ENCODE measurements at regions not wholly inside any gene's neighbourhood (a gene's known extent, or its start where the extent isn't known, plus 50 kb on each side); places are given as distances from the start of the nearest gene placed in this dataset.

- no peak overlapping the region for H3K27ac ChIP-seq (ENCODE audit: low read length)
- no peak overlapping the region for H2AFZ ChIP-seq (ENCODE audit: low read depth, low read length)
- H3K9me3 ChIP-seq (ENCODE audit: low read length), result no peaks in the 10 kb centered on the region
- no peak overlapping the region for H3K4me2 ChIP-seq (ENCODE audit: low read length)
- no peaks in the 10 kb centered on the region for H3K36me3 ChIP-seq (ENCODE audit: insufficient read depth, low read length)
- no peaks in the 10 kb centered on the region for H3F3A ChIP-seq (ENCODE audit: insufficient read depth, low read length, poor library complexity, severe bottlenecking)
- no peaks in the 10 kb centered on the region for H3K9me2 ChIP-seq (ENCODE audit: insufficient read depth, low read length)
- no peaks in the 10 kb centered on the region for H3K79me2 ChIP-seq (replicated peaks; ENCODE audit: insufficient read depth, low read length)
- H3K27me3 ChIP-seq (ENCODE audit: insufficient read depth, low read depth, low read length), result no peaks in the 10 kb centered on the region
- no peak overlapping the region for H3K4me3 ChIP-seq (ENCODE audit: low read length)
- H4K20me1 ChIP-seq (ENCODE audit: insufficient read depth), result no peaks in the 10 kb centered on the region
- TF ChIP-seq EP300 (conservative IDR thresholded peaks at IDR 0.05; ENCODE audit: poor library complexity, severe bottlenecking), result no peak
- TF ChIP-seq POLR2AphosphoS5 (IDR thresholded peaks at IDR 0.05), result no peak
- no peak for TF ChIP-seq MXI1 (conservative IDR thresholded peaks at IDR 0.05; ENCODE audit: poor library complexity, severe bottlenecking)
- TF ChIP-seq RAD21 (conservative IDR thresholded peaks at IDR 0.05), result no peak
- TF ChIP-seq REST (IDR thresholded peaks at IDR 0.05; ENCODE audit: borderline replicate concordance), result no peak
- TF ChIP-seq SMC3 (conservative IDR thresholded peaks at IDR 0.05; ENCODE audit: poor library complexity), result no peak
- no peak for TF ChIP-seq TAF1 (IDR thresholded peaks at IDR 0.05; ENCODE audit: low read depth)
- no peak for TF ChIP-seq EZH2 (IDR thresholded peaks at IDR 0.05; ENCODE audit: borderline replicate concordance, insufficient read depth, low read length, poor library complexity, severe bottlenecking)
- TF ChIP-seq CTCF (IDR thresholded peaks at IDR 0.05; ENCODE audit: poor library complexity, severe bottlenecking), result no peak
- H3K9ac ChIP-seq (ENCODE audit: low read length), result no peak overlapping the region
Observed at GRCh38 chr1:98410082-98410481, 251.4 kb upstream of the SNX7 start.

GRCh38 chr1:98406352-98407088 lies 255.0 kb upstream of the SNX7 start:
- no peaks in the 10 kb centered on the region for H4K20me1 ChIP-seq (ENCODE audit: insufficient read depth)
- H2AFZ ChIP-seq (ENCODE audit: low read depth, low read length), result no peak overlapping the region
- H3K36me3 ChIP-seq (ENCODE audit: insufficient read depth, low read length), result no peaks in the 10 kb centered on the region
- no peaks in the 10 kb centered on the region for H3K79me2 ChIP-seq (replicated peaks; ENCODE audit: insufficient read depth, low read length)
- H3K27ac ChIP-seq (ENCODE audit: low read length), result no peak overlapping the region
- H3K27me3 ChIP-seq (ENCODE audit: insufficient read depth, low read depth, low read length), result no peaks in the 10 kb centered on the region
- TF ChIP-seq CTCF (IDR thresholded peaks at IDR 0.05; ENCODE audit: poor library complexity, severe bottlenecking), result no peak
- TF ChIP-seq EZH2 (IDR thresholded peaks at IDR 0.05; ENCODE audit: borderline replicate concordance, insufficient read depth, low read length, poor library complexity, severe bottlenecking), result no peak
- no peak for TF ChIP-seq TAF1 (IDR thresholded peaks at IDR 0.05; ENCODE audit: low read depth)
- no peak for TF ChIP-seq RAD21 (conservative IDR thresholded peaks at IDR 0.05)
- TF ChIP-seq REST (IDR thresholded peaks at IDR 0.05; ENCODE audit: borderline replicate concordance), result no peak
- no peak for TF ChIP-seq POLR2AphosphoS5 (IDR thresholded peaks at IDR 0.05)
- no peak for TF ChIP-seq SMC3 (conservative IDR thresholded peaks at IDR 0.05; ENCODE audit: poor library complexity)
- TF ChIP-seq MXI1 (conservative IDR thresholded peaks at IDR 0.05; ENCODE audit: poor library complexity, severe bottlenecking), result no peak
- no peak for TF ChIP-seq EP300 (conservative IDR thresholded peaks at IDR 0.05; ENCODE audit: poor library complexity, severe bottlenecking)
- H3K9me3 ChIP-seq (ENCODE audit: low read length), result no peaks in the 10 kb centered on the region
- H3K4me3 ChIP-seq (ENCODE audit: low read length), result no peak overlapping the region
- no peaks in the 10 kb centered on the region for H3F3A ChIP-seq (ENCODE audit: insufficient read depth, low read length, poor library complexity, severe bottlenecking)
- no peak overlapping the region for H3K4me2 ChIP-seq (ENCODE audit: low read length)
- H3K9me2 ChIP-seq (ENCODE audit: insufficient read depth, low read length), result no peaks in the 10 kb centered on the region
- no peak overlapping the region for H3K9ac ChIP-seq (ENCODE audit: low read length)
